Hepatocyte (in vitro differentiated cells): ENCODE measurements at regions not wholly inside any gene's neighbourhood (a gene's known extent, or its start where the extent isn't known, plus 50 kb on each side); places are given as distances from the start of the nearest gene placed in this dataset.

ENCODE experiments used
- CTCF ChIP-seq: fragments of 200-600 bp; sonication (generic); IDR thresholded peaks from 2 replicates; pipeline ENCODE4 v1.5.1; 2016; ENCODE audit warnings: antibody characterized with exemption, mild to moderate bottlenecking; ENCODE audit not compliant: poor library complexity
- EZH2 ChIP-seq: fragments of 200-600 bp; sonication (generic); IDR thresholded peaks from 2 replicates; pipeline ENCODE4 v1.6.1; 2016; ENCODE audit warnings: antibody characterized with exemption, mild to moderate bottlenecking, borderline replicate concordance
- EZH2phosphoT487 ChIP-seq: fragments of 200-600 bp; sonication (generic); IDR thresholded peaks from one replicate; pipeline ENCODE4 v1.6.1; 2018; ENCODE audit warnings: antibody characterized with exemption, mild to moderate bottlenecking, low read depth, moderate library complexity; ENCODE audit not compliant: unreplicated experiment, severe bottlenecking

GRCh38 chr3:13261104-13261830, 158.9 kb downstream of the NUP210 start:
- TF ChIP-seq CTCF (no peak), EZH2 (no peak), EZH2phosphoT487 (no peak)
